HCT116 (cell line): ENCODE measurements at regions not wholly inside any gene's neighbourhood (a gene's known extent, or its start where the extent isn't known, plus 50 kb on each side); places are given as distances from the start of the nearest gene placed in this dataset.

Source experiments
- ATAC-seq: fragments of 200-7000 bp; cut with Tn5 transposase; 2 replicates; pipeline ENCODE4 v1.9.1; 2020; ENCODE audit warnings: mild to moderate bottlenecking, moderate library complexity
- BruUV-seq: library from RNA; stranded (reverse); fragments of 400-500 nt; replicated peaks from 2 replicates; lab custom pipeline; 2021; lab: Mats Ljungman, UMichigan
- CTCF ChIA-PET: fragments of 300-600 bp; sonication (Branson Sonifier 250); formaldehyde crosslinking; loops from one replicate; lab custom pipeline; 2021; ENCODE audit warnings: antibody characterized with exemption; lab: Charles Lee
- POLR2A ChIA-PET: fragments of 300-600, 350-600 bp; sonication (Branson Sonifier 250); formaldehyde crosslinking; loops from one replicate; lab custom pipeline; 2021; ENCODE audit warnings: antibody characterized with exemption; lab: Charles Lee
- RAD21 ChIA-PET, 2 experiments: fragments of 300-600 bp; sonication (Branson Sonifier 250); formaldehyde crosslinking; loops; one replicate each; lab custom pipeline; 2023; ENCODE audit warnings: low total read pairs in 2 of 2; ENCODE audit not compliant: uncharacterized antibody in 2 of 2, unreplicated experiment in 2 of 2, low non-redundant PET in 1 of 2; lab: Charles Lee
- DNase-seq: peaks from one replicate; pipeline ENCODE4 v3.0.0-alpha.2; 2010; ENCODE audit warnings: low read depth, low spot score
- H2AFZ ChIP-seq: fragments of 200-600 bp; shearing (Covaris generic), sonication (generic); 2 replicates; pipeline ENCODE4 v1.6.1; 2017; ENCODE audit warnings: low read depth, mixed run types, mixed read lengths, antibody characterized with exemption, low read length; ENCODE audit not compliant: poor library complexity, severe bottlenecking
- H3K27ac ChIP-seq: 2 replicates; pipeline ENCODE4 v1.5.1; 2012; ENCODE audit warnings: low read depth, low read length
- H3K27me3 ChIP-seq: fragments of 200-600 bp; sonication (generic); 2 replicates; pipeline ENCODE4 v1.6.1; 2016; ENCODE audit warnings: mixed run types, low read length, mixed read lengths; ENCODE audit not compliant: insufficient read depth
- H3K36me3 ChIP-seq, 2 experiments: fragments of 200-500 bp in 1 of 2; fragments of 200-600 bp in 1 of 2; sonication (Bioruptor generic) in 1 of 2; sonication (generic) in 1 of 2; 2 replicates each; pipeline versions ENCODE4 v1.5.1 to v1.6.1; 2014 to 2016; ENCODE audit warnings: low read length in 2 of 2, inconsistent platforms in 1 of 2, mixed read lengths in 1 of 2, mixed run types in 1 of 2; ENCODE audit not compliant: insufficient read depth in 2 of 2, control insufficient read depth in 1 of 2
- H3K4me1 ChIP-seq, 2 experiments: fragments of 200-600 bp in 1 of 2; sonication (generic) in 1 of 2; 2 replicates each; pipeline versions ENCODE4 v1.5.1 to v1.6.1; 2012 to 2017; ENCODE audit warnings: low read length in 2 of 2, inconsistent platforms in 1 of 2, mild to moderate bottlenecking in 1 of 2, mixed read lengths in 1 of 2, mixed run types in 1 of 2, moderate library complexity in 1 of 2; ENCODE audit not compliant: insufficient read depth in 2 of 2, control insufficient read depth in 1 of 2
- H3K4me2 ChIP-seq: fragments of 200-600 bp; sonication (generic); 2 replicates; pipeline ENCODE4 v1.6.1; 2017; ENCODE audit warnings: mixed run types, low read length, mixed read lengths
- H3K4me3 ChIP-seq, 2 experiments: fragments of 200-600 bp in 1 of 2; sonication (generic) in 1 of 2; replicated peaks in 1 of 2; 2 replicates each; pipeline ENCODE4 v1.5.1; 2011 to 2016; ENCODE audit warnings: low read length in 2 of 2, control low read depth in 1 of 2, low read depth in 1 of 2, mild to moderate bottlenecking in 1 of 2, mixed read lengths in 1 of 2, mixed run types in 1 of 2
- H3K79me2 ChIP-seq: fragments of 200-600 bp; sonication (generic); 2 replicates; pipeline ENCODE4 v1.6.1; 2017; ENCODE audit warnings: mild to moderate bottlenecking, mixed run types, low read length, moderate library complexity, mixed read lengths; ENCODE audit not compliant: insufficient read depth
- H3K9ac ChIP-seq: fragments of 200-600 bp; sonication (generic); 2 replicates; pipeline ENCODE4 v1.6.1; 2016; ENCODE audit warnings: low read length, mixed read lengths
- H3K9me2 ChIP-seq: fragments of 200-600 bp; sonication (generic), shearing (Covaris generic); 2 replicates; pipeline ENCODE4 v1.6.1; 2017; ENCODE audit warnings: mixed run types, mild to moderate bottlenecking, moderate library complexity; ENCODE audit not compliant: insufficient read depth
- H3K9me3 ChIP-seq, 2 experiments: fragments of 200-500 bp in 1 of 2; fragments of 200-600 bp in 1 of 2; sonication (Bioruptor generic) in 1 of 2; sonication (generic) in 1 of 2; 2 replicates each; pipeline ENCODE4 v1.6.1; 2014 to 2017; ENCODE audit warnings: low read length in 2 of 2, mixed read lengths in 2 of 2, inconsistent platforms in 1 of 2, low read depth in 1 of 2, mild to moderate bottlenecking in 1 of 2, mixed run types in 1 of 2, moderate library complexity in 1 of 2; ENCODE audit not compliant: control insufficient read depth in 1 of 2, insufficient read depth in 1 of 2
- H4K20me1 ChIP-seq: fragments of 200-600 bp; sonication (generic), shearing (Covaris generic); 2 replicates; pipeline ENCODE4 v1.6.1; 2017; ENCODE audit warnings: mixed run types, mild to moderate bottlenecking, moderate library complexity; ENCODE audit not compliant: insufficient read depth
- ATF3 ChIP-seq: IDR thresholded peaks from 2 replicates; pipeline ENCODE4 v1.6.1; 2012
- CBX3 ChIP-seq: IDR thresholded peaks from 2 replicates; pipeline ENCODE4 v1.6.1; 2012; ENCODE audit warnings: low read depth
- CEBPB ChIP-seq: IDR thresholded peaks from 2 replicates; pipeline ENCODE4 v1.6.1; 2012; ENCODE audit warnings: low read depth
- CTCF ChIP-seq, 3 experiments: fragments of 200-600 bp in 1 of 3; sonication (generic) in 1 of 3; IDR thresholded peaks in 2 of 3; conservative IDR thresholded peaks in 1 of 3; 2 replicates each; pipeline ENCODE4 v1.5.1; 2012 to 2017; ENCODE audit warnings: low read depth in 2 of 3, low read length in 2 of 3, antibody characterized with exemption in 1 of 3, borderline replicate concordance in 1 of 3, control low read depth in 1 of 3, mild to moderate bottlenecking in 1 of 3, mixed read lengths in 1 of 3, mixed run types in 1 of 3, moderate library complexity in 1 of 3; ENCODE audit not compliant: insufficient read depth in 1 of 3
- EZH2 ChIP-seq: fragments of 200-600 bp; sonication (generic); IDR thresholded peaks from 2 replicates; pipeline ENCODE4 v1.6.1; 2017; ENCODE audit warnings: antibody characterized with exemption, mixed run types
- FOSL1 ChIP-seq: IDR thresholded peaks from 2 replicates; pipeline ENCODE4 v1.6.1; 2012; ENCODE audit warnings: low read depth
- RAD21 ChIP-seq: IDR thresholded peaks from 2 replicates; pipeline ENCODE4 v1.6.1; 2012; ENCODE audit warnings: low read depth, mild to moderate bottlenecking
- REST ChIP-seq: IDR thresholded peaks from 2 replicates; pipeline ENCODE4 v1.6.1; 2012; ENCODE audit warnings: low read depth
- SP1 ChIP-seq: IDR thresholded peaks from 2 replicates; pipeline ENCODE4 v1.6.1; 2012; ENCODE audit warnings: low read depth
- SRF ChIP-seq: IDR thresholded peaks from 2 replicates; pipeline ENCODE4 v1.6.1; 2012; ENCODE audit warnings: low read depth
- YY1 ChIP-seq: IDR thresholded peaks from 2 replicates; pipeline ENCODE4 v1.6.1; 2011; ENCODE audit warnings: low read length, low read depth, moderate library complexity, mild to moderate bottlenecking; ENCODE audit not compliant: insufficient replicate concordance; ENCODE audit errors: extremely low read depth
- ZNF274 ChIP-seq: fragments of 200-500 bp; sonication (Bioruptor generic); IDR thresholded peaks from 2 replicates; pipeline ENCODE4 v1.6.1; 2014; ENCODE audit warnings: mild to moderate bottlenecking, low read depth, low read length, inconsistent platforms
- intact Hi-C: fragments of 100-400 bp; cut with micrococcal nuclease; formaldehyde crosslinking; loops from 2 replicates; pipeline ENCODE4 v1.10.0; 2022

GRCh38 chr16:17585449-17586074 is 114.8 kb upstream of the XYLT1 start:
- no peaks in the 10 kb centered on the region for H3K36me3 ChIP-seq
- peaks cover 33% of the 10 kb centered on the region for H3K27me3 ChIP-seq
- no peak overlapping the region for H3K27ac ChIP-seq
- H2AFZ ChIP-seq = no peak overlapping the region
- no peaks in the 10 kb centered on the region for H3K9me2 ChIP-seq
- intact Hi-C loops = no loop called here
- no peaks in the 10 kb centered on the region for H3K9me3 ChIP-seq
- no peaks in the 10 kb centered on the region for H4K20me1 ChIP-seq
- no peak overlapping the region for H3K4me3 ChIP-seq
- no TSS peak for BruUV-seq
- H3K79me2 ChIP-seq = no peaks in the 10 kb centered on the region
- ATAC-seq (no peak), DNase-seq (no peak)
- no peaks in the 10 kb centered on the region for H3K4me1 ChIP-seq
- ChIA-PET POLR2A (no interaction called here), CTCF (no interaction called here)
- H3K9ac ChIP-seq = no peak overlapping the region
- TF ChIP-seq CBX3 (no peak), ATF3 (no peak), FOSL1 (no peak), YY1 (no peak)
- TF ChIP-seq, all 23 proteins: peak for 0
- no peak overlapping the region for H3K4me2 ChIP-seq
- RAD21 ChIA-PET = no interaction called here

GRCh38 chr16:17578981-17579874 is 108.5 kb upstream of the XYLT1 start:
- ATAC-seq = peak; percentile 100
- Histone ChIP-seq H3K4me3 (no peak overlapping the region), H3K9me2 (no peaks in the 10 kb centered on the region), H3K9me3 (no peaks in the 10 kb centered on the region), H4K20me1 (no peaks in the 10 kb centered on the region), H3K27me3 (peaks cover 15% of the 10 kb centered on the region), H3K4me2 (0 out of 2 replicates have a peak overlapping the region, but pooled peaks have one; percentile 1), H3K27ac (no peak overlapping the region), H3K36me3 (no peaks in the 10 kb centered on the region), H3K4me1 (no peaks in the 10 kb centered on the region), H3K9ac (no peak overlapping the region), H3K79me2 (no peaks in the 10 kb centered on the region), H2AFZ (no peak overlapping the region)
- POLR2A ChIA-PET = no interaction called here
- RAD21 ChIA-PET = interaction anchor here in 1 of 2 experiments (0.5 kb wide), 1 partner anchor 24 kb away, joined by 4 read pairs; no protein-coding TSS in a partner anchor
- intact Hi-C loops = loop anchor here (1.0 to 10.0 kb wide), 2 partner anchors 23 to 364 kb away; no protein-coding TSS in a partner anchor
- CTCF ChIA-PET = interaction anchor here (0.6 to 2.8 kb wide), 19 partner anchors 9 to 348 kb away, joined by 3 to 22 read pairs (median 4); no protein-coding TSS in a partner anchor
- BruUV-seq = no TSS peak
- peak; percentile 59 for DNase-seq
- TF ChIP-seq SP1 (no peak), CEBPB (no peak), CTCF (IDR thresholded peaks at IDR 0.05 in 2 of 3, conservative IDR thresholded peaks at IDR 0.05 in 1 of 3; ENCODE audit: borderline replicate concordance in 1 of 3, insufficient read depth in 1 of 3, low read depth in 2 of 3, low read length in 2 of 3) (peak; percentile 76 to 89 (median 86)), SRF (no peak), EZH2 (no peak), YY1 (no peak), RAD21 (peak; percentile 71), ZNF274 (no peak), REST (no peak)
